ENCODE measurements at regions not wholly inside any gene's neighbourhood (a gene's known extent, or its start where the extent isn't known, plus 50 kb on each side); places are given as distances from the start of the nearest gene placed in this dataset.

GRCh38 chr2:35831385-35831784, 524.2 kb upstream of the CRIM1 start:
- in situ Hi-C loops (cut with HindIII; ENCODE audit: low pct_ligation_motif_present, low sequenced_read_pairs), result no loop called here
- DNase-seq, result no peak
- TF ChIP-seq CTCF (IDR thresholded peaks at IDR 0.05; ENCODE audit: low read depth, low read length, missing control alignments), result no peak
- Histone ChIP-seq H3K27ac (no peak overlapping the region), H3K4me3 (ENCODE audit: low read depth, low read length) (no peak overlapping the region), H3K27me3 (replicated peaks) (no peaks in the 10 kb centered on the region), H3K36me3 (replicated peaks) (no peaks in the 10 kb centered on the region)

GRCh38 chr2:35830833-35831232, 524.7 kb upstream of the CRIM1 start:
- in situ Hi-C loops (cut with HindIII; ENCODE audit: low pct_ligation_motif_present, low sequenced_read_pairs), result no loop called here
- no peak for DNase-seq
- no peaks in the 10 kb centered on the region for H3K36me3 ChIP-seq (replicated peaks)
- no peak for TF ChIP-seq CTCF (IDR thresholded peaks at IDR 0.05; ENCODE audit: low read depth, low read length, missing control alignments)
- H3K27me3 ChIP-seq (replicated peaks), result no peaks in the 10 kb centered on the region
- H3K27ac ChIP-seq, result no peak overlapping the region
- H3K4me3 ChIP-seq (ENCODE audit: low read depth, low read length), result no peak overlapping the region

- no peak for DNase-seq
- H3K4me3 ChIP-seq (ENCODE audit: low read depth, low read length), result no peak overlapping the region
- no peak for TF ChIP-seq CTCF (IDR thresholded peaks at IDR 0.05; ENCODE audit: low read depth, low read length, missing control alignments)
- no peaks in the 10 kb centered on the region for H3K27me3 ChIP-seq (replicated peaks)
- H3K36me3 ChIP-seq (replicated peaks), result no peaks in the 10 kb centered on the region
- no peak overlapping the region for H3K27ac ChIP-seq
- in situ Hi-C loops (cut with HindIII; ENCODE audit: low pct_ligation_motif_present, low sequenced_read_pairs), result no loop called here
Observed at GRCh38 chr2:35827086-35827485, 528.5 kb upstream of the CRIM1 start.

GRCh38 chr2:35822716-35823115, 532.9 kb upstream of the CRIM1 start:
- Histone ChIP-seq H3K27ac (no peak overlapping the region), H3K36me3 (replicated peaks) (no peaks in the 10 kb centered on the region), H3K4me3 (ENCODE audit: low read depth, low read length) (no peak overlapping the region), H3K27me3 (replicated peaks) (no peaks in the 10 kb centered on the region)
- in situ Hi-C loops (cut with HindIII; ENCODE audit: low pct_ligation_motif_present, low sequenced_read_pairs), result no loop called here
- no peak for DNase-seq
- no peak for TF ChIP-seq CTCF (IDR thresholded peaks at IDR 0.05; ENCODE audit: low read depth, low read length, missing control alignments)

- in situ Hi-C loops (cut with HindIII; ENCODE audit: low pct_ligation_motif_present, low sequenced_read_pairs), result no loop called here
- no peak overlapping the region for H3K27ac ChIP-seq
Observed at GRCh38 chr2:35821675-35822074, 533.9 kb upstream of the CRIM1 start.

More at GRCh38 chr2:35821675-35822074, 533.9 kb upstream of the CRIM1 start:
- TF ChIP-seq CTCF (IDR thresholded peaks at IDR 0.05; ENCODE audit: low read depth, low read length, missing control alignments), result no peak
- Histone ChIP-seq H3K27me3 (replicated peaks) (no peaks in the 10 kb centered on the region), H3K4me3 (ENCODE audit: low read depth, low read length) (no peak overlapping the region), H3K36me3 (replicated peaks) (no peaks in the 10 kb centered on the region)
- DNase-seq, result no peak

Measured in brain microvascular endothelial cell (primary cell).